Stromal cell of bone marrow (primary cell): ENCODE measurements at regions not wholly inside any gene's neighbourhood (a gene's known extent, or its start where the extent isn't known, plus 50 kb on each side); places are given as distances from the start of the nearest gene placed in this dataset.
"Not testable (repeated sequence)": the region's sequence is repeated elsewhere in the genome, so short reads cannot be mapped to it uniquely, and the experiment has no call there.

Experiments
- DNase-seq: peaks from one replicate; pipeline ENCODE4 v3.0.0-alpha.2; 2012; ENCODE audit warnings: low read depth

DNA sequence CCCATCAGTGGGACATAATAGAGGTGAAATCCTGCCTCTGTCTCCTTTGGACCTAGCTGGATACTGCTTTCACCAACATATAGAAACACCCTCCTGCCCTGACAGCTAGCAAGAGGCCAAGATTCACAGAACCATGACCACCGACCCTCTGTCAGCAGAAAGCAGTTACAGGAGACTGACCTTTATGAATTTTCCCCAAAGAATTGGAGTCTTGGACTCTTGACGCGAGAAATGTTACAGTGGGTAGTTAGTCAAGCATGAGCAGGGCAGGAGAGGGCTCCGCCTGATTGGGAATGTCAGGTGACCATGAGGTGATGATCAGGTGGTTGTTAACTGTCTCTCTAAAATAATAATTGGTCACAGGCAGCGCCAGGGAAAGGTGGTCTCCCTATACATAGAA is 1002.3 kb downstream of the TDRD15 start:
- no peak for DNase-seq

GRCh38 chr2:22126978-22127377 is 1003.2 kb downstream of the TDRD15 start:
- DNase-seq: no peak

- DNase-seq: no peak
Observed at GRCh38 chr2:22134421-22134820, 1010.7 kb downstream of the TDRD15 start.

- no peak for DNase-seq
Observed at GRCh38 chr2:22136446-22136845, 1012.7 kb downstream of the TDRD15 start.

DNA sequence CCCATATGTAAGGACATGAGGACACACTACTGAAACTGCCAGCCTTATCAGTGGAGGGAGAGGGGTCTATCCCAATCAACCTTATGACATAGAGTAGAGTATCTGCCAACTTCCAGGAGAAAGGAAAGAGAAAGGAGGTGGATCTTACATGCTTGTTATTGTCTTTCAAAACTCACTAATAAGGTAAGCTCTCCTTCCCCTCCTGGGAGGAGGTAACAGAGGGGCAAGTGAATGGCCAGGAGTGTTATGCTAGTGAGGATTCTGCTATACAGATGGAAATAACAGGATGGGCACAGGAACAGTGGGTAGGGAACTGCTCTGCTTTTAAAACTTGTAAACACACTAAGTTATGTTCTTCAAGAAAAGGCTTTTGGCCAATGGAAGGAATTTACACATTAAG is 1020.1 kb downstream of the TDRD15 start:
- no peak for DNase-seq

DNA sequence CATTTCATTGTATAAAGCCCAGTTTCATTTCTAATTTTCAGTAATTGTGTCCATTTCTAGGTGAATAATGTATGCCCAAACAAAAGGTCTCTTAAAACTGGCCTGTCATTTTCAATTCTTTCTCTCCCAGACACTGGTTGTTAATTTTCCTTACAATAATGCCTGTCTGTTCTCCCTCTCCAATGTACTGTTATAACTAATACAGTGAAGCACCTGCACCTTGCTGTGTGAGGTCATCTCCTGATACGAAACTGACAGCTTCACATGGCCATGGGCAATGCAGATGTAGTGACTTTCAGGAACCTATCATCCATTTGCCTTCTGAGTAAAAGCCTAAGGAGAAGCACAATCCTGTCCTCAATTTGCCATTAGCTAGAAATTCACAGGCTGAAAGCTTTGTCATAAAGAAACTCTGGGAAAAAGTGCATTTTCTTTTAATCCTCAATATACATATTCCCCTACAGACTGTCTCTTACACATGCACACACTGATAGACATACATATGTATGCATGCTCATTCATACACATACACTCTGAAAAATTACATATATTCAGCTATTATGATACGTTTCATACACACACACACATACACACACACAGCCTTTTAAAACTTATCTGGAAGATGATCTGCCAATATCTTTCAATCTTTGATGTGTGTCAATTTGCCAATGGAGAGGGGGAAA is 1030.3 kb downstream of the TDRD15 start:
- DNase-seq: no peak

GRCh38 chr2:22156661-22157060 is 1032.9 kb downstream of the TDRD15 start:
- DNase-seq: not testable (repeated sequence)

DNA sequence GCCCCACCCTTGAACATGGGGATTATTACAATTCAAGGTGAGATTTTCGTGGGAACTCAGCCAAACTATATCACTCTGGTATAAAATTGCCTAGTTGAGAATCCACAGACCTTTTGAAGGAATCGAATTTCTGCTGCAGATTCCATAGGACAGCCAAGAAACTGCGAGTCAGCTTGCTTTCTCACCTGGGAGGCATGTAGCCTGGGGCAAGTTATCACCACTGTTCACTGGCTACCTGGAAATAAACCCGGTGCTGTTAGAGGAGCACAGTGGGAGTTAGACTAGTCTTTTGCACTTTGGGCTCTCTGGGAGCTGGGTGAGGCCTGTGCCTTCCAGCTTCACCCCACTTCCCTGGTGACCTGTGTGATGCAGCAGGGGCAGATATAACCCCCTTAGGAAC is 1043.5 kb downstream of the TDRD15 start:
- DNase-seq: no peak

- DNase-seq: no peak
Observed at GRCh38 chr2:22175003-22175402, 1051.2 kb downstream of the TDRD15 start.

DNA sequence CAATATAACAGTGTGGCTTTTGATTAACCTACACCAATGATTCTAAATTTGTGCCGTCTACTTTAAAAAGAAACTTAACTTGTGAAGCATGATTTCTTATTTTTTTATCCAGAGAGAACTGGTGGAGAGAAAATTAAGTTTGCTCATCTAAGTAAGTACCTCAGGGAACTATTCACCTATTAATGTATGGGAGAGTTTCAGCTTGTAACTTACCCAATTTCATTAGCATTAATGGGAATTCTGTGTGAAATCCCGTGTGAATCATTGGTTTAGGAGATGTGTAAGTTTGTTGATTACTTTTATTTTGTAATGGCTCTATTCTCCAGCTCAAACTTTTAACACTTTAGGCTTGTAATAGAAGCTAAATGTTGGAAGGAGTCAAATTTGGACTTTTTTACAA is 1061.5 kb downstream of the TDRD15 start:
- DNase-seq: no peak

DNA sequence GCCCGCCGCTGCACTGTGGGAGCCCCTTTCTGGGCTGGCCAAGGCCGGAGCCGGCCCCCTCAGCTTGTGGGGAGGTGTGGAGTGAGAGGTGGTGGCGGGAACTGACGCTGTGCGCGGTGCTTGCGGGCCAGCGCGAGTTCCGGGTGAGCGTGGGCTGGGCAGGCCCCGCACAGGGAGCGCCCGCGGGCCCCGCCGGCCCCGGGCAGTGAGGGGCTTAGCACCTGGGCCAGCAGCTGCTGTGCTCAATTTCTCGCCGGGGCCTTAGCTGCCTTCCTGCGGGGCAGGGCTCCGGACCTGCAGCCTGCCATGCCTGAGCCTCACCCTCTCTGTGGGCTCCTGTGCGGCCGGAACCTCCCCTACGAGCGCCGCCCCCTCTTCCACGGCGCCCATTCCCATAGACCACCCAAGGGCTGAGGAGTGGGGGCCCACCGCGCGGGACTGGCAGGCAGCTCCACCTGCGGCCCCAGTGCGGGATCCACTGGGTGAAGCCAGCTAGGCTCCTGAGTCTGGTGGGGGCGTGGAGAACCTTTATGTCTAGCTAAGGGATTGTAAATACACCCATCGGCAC is 1062.6 kb downstream of the TDRD15 start:
- not testable (repeated sequence) for DNase-seq

- DNase-seq: no peak
Observed at GRCh38 chr2:22189893-22190480, 1066.2 kb downstream of the TDRD15 start.

DNA sequence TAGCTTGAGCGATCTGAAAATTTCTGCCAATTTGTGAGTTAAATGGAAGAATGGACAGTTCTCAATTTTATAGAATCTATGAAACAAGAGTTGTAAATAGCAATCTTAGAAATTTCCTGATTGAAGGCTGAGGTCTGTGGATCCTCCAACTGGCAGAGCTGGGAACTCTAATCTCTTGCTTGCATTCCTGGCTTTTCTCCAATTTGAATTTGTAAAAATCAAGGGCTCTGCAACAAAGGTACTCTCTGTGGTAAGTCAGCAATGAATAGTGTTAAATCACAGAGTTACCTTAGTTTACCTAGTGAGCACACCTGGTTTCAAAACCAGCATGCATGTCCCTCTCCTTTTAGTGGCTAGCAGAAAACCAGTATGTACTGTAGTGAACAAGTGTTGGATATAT is 1070.5 kb downstream of the TDRD15 start:
- no peak for DNase-seq

DNA sequence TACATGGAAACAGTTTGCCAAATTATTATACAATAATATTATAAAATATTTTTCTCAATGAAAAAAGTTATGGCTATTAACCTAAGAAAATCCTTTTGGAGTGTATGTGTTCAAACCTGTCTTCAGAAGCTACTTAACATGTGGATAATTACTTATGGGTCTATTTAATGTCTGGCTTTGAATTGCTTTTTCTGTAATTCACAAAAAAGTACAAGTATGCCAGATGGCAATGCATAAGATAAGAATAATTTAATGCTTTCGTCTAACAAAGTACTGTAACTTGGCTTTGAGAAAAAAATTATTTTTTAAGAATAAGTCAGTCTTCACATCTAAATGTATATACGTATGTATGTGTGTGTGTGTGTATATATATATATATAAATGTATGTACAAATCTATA is 1073.0 kb downstream of the TDRD15 start:
- no peak for DNase-seq

DNA sequence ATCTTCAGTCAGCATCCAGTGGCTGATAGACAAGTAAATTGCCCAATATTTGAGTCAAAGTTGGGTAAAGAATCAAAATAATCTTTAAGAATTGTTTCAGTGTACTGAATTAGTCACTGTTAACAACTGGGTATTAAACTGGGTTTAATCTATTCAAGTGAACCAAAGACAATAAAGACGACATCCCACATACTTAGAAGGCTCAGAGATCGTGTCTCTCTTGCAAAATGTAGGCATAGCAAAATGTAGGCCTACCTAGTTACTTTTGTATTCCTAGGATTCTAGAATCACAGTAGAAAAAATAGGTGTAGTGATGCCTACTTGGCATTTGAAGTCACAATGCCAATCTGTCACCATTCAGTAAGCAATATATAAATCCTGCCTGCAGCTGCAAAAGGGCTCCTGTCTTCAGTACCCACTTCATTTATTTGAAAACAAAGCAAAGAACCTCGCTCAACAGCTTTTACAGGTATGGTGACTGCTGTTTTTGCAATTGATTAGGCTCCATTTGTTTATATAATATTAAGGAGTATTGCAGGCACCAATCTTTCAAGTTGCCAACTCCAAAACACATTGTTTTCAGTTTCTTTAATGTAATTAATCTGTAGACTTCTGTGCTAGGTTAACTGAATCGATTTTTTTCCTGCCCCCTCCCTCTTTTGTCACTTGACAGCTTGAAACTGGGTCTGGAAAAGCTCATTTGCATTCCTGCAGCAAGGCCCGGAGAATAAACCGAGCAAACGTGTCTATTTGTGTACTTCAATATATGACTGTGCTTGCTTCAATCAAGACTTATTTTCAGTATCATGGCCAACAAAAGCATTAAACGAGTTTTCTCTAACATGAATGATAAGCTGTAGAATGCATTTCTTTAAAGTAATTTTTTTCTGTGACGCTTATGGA is 1074.9 kb downstream of the TDRD15 start:
- DNase-seq: no peak

DNA sequence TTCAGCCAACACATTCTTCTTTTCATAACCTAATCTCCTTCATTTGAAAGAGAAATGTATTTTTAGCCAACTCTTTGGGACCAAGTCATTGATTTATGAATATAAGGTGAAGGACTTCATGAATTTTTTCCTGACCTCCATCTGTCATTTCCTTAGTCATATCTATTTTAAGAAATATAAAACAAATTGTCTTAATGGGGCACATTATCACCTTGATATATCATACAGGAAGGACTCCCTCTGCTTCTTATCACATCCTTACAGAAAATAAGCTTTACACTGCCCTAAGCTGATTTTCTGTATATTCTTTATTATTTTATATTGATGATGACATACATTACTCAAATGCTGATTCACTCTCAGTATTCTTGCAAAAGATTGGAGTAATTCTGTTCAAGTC is 1076.2 kb downstream of the TDRD15 start:
- DNase-seq: no peak

GRCh38 chr2:22209545-22209944 is 1085.8 kb downstream of the TDRD15 start:
- DNase-seq: no peak

DNA sequence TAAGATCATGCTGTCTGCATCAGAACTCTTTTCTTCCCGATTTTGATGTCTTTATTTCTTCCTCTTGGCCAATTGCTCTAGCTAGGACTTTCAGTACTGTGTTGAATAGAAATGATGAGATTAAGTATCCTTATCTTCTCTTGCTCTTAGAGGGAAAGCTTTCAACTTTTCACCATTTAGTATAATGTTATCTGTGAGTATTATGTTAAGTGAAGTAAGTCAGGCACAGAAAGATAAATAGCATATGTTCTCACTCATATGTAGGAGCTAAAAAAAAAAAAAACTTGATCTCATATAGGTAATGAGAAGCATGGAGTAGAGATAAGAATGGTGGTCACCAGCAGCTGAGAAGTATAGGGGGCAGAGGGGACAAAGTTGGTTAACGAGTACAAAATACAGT is 1089.5 kb downstream of the TDRD15 start:
- DNase-seq: no peak

- DNase-seq: no peak
Observed at GRCh38 chr2:22215517-22215916, 1091.7 kb downstream of the TDRD15 start.

DNA sequence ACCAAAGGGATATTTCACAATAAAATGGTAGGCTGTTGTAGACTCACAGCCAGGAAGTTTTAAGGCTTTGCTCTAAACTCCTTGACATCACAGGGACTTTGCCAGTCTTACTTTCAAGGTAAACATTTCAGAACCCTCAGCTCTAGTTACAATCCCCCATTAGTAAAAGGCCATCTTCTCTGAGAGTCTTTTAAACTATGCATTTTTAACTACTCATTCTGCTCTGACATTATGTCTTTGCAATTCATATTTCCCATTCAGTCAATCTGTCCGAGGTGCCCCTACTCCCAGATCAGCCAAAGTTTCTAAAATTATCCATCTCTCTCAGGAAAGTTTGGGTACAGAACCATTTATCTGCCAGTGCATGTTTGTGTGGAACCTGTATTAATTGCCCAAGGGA is 1094.1 kb downstream of the TDRD15 start:
- no peak for DNase-seq

DNA sequence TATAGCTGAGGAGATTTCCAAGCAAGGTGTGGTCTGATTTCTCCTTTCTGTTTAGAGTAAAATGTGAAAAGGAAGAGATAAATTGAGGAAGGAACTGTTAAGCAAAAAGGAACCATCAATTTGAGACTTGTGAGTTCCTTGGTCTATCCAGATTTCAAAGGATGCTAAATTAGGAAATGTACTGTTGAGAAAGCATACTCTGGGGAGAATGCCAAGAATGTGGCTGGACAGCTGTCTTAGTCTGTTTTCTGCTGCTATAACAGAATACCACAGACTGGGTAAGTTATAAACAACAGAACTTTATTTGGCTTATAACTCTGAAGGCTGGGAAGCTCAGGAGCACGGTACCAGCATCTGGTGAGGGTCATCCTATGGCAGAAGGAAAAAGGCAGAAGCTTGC is 1097.2 kb downstream of the TDRD15 start:
- DNase-seq: no peak

DNA sequence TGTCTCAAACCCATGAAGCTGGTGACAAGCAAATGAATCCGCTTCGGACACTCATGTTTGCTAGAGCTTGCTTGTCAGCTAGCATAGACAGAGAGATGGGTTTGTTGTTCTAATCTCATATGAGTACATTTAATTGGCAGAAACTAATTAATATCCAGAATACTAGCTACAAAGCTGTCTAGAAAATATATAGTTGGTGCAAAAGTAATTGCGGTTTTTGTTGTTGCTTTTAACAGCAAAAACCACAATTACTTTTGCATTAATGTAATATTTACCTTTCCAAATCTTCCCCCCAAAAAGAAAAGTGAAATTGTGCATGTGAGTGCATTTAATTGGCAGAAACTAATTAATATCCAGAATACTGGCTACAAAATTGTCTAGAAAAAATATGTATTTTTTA is 1115.2 kb downstream of the TDRD15 start:
- DNase-seq: no peak

- no peak for DNase-seq
Observed at GRCh38 chr2:22247466-22247865, 1123.7 kb downstream of the TDRD15 start.
